Neural progenitor cell (in vitro differentiated cells): ENCODE measurements at regions not wholly inside any gene's neighbourhood (a gene's known extent, or its start where the extent isn't known, plus 50 kb on each side); places are given as distances from the start of the nearest gene placed in this dataset.

Experiments used
- CTCF ChIP-seq: fragments of 200-600 bp; sonication (generic); IDR thresholded peaks from 2 replicates; pipeline ENCODE4 v1.5.1; 2017; ENCODE audit warnings: antibody characterized with exemption, mild to moderate bottlenecking
- EZH2 ChIP-seq: fragments of 200-600 bp; sonication (generic); IDR thresholded peaks from 2 replicates; pipeline ENCODE4 v1.6.1; 2017; ENCODE audit warnings: antibody characterized with exemption, mild to moderate bottlenecking, moderate library complexity
- EZH2phosphoT487 ChIP-seq: fragments of 200-600 bp; sonication (generic); IDR thresholded peaks from 2 replicates; pipeline ENCODE4 v1.6.1; 2017; ENCODE audit warnings: antibody characterized with exemption

DNA sequence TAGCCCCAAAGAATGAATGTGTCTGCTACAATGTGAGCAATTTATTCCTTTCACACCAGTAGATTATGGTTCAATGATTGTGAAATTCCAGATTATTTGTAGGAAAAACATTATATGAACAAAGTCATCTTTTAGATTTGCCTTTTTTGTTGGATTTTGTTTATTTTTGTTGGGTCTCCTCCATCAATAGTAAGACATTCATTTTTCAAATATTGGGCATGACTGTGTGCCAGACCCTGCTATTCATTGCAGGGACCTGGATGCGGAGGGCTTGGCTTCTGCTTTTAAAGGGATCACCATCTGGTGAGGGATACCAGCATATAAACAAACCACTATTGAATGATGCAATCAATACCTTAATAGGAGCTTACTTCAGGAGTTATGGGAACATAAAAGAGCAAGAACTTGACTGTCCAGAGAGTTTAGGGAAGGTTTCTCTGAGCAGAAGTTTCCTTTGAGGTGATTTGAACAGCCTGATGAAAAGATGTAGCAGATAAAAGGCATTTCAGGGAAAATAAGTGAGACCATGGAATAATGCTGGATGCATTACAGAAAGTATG lies 486.7 kb downstream of the EPHA4 start:
- TF ChIP-seq CTCF, result no peak
- TF ChIP-seq EZH2, result no peak
- no peak for TF ChIP-seq EZH2phosphoT487
